Epithelial cell of proximal tubule (primary cell): ENCODE measurements at regions not wholly inside any gene's neighbourhood (a gene's known extent, or its start where the extent isn't known, plus 50 kb on each side); places are given as distances from the start of the nearest gene placed in this dataset.

Experiments used
- DNase-seq: peaks from one replicate; pipeline ENCODE4 v3.0.0-alpha.2; 2011; ENCODE audit warnings: low read depth
- H3K4me3 ChIP-seq: 2 replicates; pipeline ENCODE4 v1.5.1; 2011; ENCODE audit warnings: low read depth, mild to moderate bottlenecking, low read length
- TF ChIP-seq, protein P1 (sequence below): conservative IDR thresholded peaks from 2 replicates; pipeline ENCODE4 v1.5.1; 2012; ENCODE audit warnings: low read depth, mild to moderate bottlenecking, low read length

DNA sequence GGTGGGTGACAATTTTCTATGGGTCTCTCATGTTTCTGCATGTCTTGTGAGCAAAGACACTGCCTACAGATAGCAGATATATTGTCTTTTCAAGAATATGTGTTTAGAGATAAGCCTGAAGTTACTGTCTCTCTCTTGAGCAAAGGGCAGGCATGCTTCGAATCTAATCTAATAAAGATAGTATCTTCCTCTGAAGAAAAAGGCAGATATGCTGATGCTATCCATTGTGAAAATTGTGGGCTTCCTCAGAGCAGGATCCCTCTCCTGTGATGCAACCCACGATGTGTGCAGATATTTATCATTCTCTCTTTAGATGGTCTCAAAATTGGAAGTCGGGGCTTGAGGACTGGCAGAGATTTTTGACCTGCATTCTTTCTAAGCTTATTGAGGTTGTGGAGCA is 187.0 kb downstream of the DACT1 start:
- no peak overlapping the region for H3K4me3 ChIP-seq
- TF ChIP-seq, protein P1, sequence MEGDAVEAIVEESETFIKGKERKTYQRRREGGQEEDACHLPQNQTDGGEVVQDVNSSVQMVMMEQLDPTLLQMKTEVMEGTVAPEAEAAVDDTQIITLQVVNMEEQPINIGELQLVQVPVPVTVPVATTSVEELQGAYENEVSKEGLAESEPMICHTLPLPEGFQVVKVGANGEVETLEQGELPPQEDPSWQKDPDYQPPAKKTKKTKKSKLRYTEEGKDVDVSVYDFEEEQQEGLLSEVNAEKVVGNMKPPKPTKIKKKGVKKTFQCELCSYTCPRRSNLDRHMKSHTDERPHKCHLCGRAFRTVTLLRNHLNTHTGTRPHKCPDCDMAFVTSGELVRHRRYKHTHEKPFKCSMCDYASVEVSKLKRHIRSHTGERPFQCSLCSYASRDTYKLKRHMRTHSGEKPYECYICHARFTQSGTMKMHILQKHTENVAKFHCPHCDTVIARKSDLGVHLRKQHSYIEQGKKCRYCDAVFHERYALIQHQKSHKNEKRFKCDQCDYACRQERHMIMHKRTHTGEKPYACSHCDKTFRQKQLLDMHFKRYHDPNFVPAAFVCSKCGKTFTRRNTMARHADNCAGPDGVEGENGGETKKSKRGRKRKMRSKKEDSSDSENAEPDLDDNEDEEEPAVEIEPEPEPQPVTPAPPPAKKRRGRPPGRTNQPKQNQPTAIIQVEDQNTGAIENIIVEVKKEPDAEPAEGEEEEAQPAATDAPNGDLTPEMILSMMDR, result no peak
- DNase-seq, result no peak

DNA sequence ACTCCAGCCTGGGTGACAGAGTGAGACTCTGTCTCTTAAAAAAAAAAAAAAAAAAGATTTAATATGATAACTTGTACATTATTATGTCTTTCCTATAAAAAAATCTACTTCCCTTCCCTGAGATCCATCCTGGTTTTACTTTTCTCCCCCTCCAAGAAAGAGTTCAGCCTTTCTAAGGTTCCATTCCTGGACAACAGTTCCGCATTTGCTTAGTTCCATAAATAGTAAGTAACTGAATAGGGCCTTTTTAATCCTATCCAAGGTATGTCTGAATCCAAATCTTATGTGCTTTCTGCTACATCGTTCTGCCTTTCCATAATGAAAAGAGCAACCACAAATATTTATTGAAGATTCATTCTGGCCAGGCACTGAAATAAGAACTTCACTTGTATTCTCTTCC is 187.8 kb downstream of the DACT1 start:
- H3K4me3 ChIP-seq, result no peak overlapping the region
- no peak for DNase-seq

DNA sequence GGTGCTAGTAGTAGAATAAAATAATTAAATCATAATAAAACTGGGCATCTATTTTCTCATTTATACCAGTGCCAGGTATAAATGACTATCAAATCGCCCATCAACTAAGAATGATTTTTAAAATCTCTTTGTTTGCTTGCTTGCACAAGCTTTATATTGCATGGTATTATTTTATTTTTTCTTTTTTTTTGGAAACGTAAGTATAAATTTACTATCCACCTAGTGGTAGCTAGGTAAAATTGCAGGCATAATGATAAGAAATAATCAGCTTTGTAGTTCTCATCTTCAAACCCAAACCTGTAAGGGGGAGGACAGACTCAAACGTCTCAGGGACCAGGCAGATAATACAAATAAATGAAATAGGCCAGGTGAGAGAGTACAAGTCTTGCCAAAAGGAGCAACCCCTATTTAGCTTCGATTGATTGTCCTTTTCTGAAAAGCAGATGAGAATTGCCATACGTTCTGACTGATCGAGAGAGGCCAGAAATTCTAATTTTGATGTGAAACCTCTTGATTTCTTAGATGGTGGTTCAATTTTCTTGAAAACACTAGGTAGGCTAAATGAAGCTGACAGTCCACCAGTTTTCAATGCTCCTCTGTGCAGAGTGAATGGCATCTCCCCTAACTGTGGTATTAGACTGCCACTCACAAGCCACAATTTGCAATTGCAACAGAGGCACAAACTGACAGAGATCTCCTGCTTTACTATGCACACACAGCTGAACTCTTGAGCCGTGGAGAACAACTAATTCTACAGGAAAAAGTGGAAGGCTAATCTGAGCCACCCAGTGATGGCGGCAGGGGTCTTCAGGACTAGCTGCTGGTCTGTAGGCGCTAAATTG is 189.3 kb downstream of the DACT1 start:
- DNase-seq, result no peak
- TF ChIP-seq, protein P1, result peak; percentile 36

More for the DNA sequence above, 187.8 kb downstream of the DACT1 start:
- TF ChIP-seq, protein P1, result no peak

DNA sequence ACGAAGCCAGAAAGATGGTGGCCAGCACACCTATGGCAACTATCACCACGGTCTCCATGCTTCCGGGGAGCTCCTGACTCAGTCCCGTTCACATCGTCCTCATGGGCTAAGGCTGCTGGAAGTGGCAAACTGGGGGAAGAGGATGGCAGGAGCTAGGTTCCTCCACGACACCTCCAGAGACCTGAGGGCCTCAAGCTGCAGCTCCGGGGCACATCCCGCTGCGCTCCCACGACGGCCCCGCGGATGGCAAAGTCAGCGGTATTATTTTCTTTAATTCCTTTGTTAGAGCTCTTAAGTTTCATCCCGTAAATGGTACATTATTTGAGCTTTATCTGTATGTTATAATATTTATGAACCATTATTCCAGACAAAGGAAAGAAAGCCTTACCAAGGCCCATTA is 190.5 kb downstream of the DACT1 start:
- H3K4me3 ChIP-seq, result no peak overlapping the region
- DNase-seq, result no peak
- TF ChIP-seq, protein P1, result no peak

More for the DNA sequence above, 189.3 kb downstream of the DACT1 start:
- H3K4me3 ChIP-seq, result no peak overlapping the region

DNA sequence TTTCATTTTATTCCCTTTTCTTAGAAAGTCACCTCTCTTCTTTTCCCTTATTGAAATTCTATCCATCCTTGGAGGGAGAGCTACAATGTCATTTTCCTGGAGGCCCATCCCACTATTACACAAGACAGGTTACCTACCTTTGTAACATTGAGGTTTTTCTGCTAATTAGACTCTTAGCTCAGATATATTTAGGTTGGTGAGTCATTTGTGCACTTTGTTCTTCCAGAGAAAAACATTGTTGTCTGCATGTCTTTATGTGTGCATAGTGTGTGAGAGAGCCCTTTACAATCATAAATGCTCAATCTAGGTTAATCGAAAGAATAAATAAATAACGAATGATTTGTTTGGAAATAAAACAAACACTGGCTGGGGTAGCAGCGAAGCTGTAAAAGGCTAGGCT is 191.8 kb downstream of the DACT1 start:
- no peak overlapping the region for H3K4me3 ChIP-seq
- TF ChIP-seq, protein P1, result no peak
- DNase-seq, result peak; percentile 63

DNA sequence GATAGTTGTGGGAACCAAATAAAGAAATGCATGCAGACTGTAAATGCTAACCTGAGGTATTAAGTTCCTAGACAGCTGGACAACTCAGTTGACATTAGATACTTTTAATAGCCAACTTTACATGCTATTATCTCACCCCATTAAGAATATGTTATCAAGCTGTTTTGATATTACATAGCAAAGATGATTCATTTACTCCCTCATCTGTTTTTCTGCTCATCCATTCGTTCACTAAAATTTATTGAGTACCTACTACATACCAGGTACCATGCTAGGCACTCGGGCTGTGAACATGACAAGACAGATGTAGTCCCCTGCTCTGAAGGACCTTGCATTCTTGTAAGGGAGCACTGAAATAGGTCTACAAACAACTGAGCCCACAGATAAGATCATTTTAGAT is 192.4 kb downstream of the DACT1 start:
- H3K4me3 ChIP-seq, result no peak overlapping the region
- DNase-seq, result no peak
- TF ChIP-seq, protein P1, result no peak

DNA sequence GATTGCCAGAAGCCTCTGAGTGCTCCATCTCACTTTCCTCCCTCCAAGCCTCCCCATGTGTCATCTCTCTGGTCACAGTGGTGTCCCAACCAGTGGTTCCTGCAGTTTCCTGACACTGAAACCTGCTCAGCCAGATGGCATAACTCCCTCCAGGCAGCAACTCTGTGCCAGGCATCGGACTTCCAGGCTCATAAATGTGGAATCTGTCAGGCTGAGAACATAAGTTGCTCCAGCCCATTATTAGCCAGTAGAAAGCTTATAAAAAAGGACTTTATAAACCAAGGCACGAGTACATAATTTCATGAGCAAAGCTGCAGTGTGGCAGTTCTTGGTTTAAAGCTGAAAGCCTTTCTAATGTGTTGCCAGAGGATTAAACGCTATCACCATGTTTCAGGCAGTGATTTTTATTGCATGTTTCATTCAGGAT is 194.3 kb downstream of the DACT1 start:
- DNase-seq, result no peak
- H3K4me3 ChIP-seq, result no peak overlapping the region
- TF ChIP-seq, protein P1, result no peak
